Left ventricle myocardium superior (tissue), 1 donor: ENCODE measurements at regions not wholly inside any gene's neighbourhood (a gene's known extent, or its start where the extent isn't known, plus 50 kb on each side); places are given as distances from the start of the nearest gene placed in this dataset.
"Not testable (repeated sequence)": the region's sequence is repeated elsewhere in the genome, so short reads cannot be mapped to it uniquely, and the experiment has no call there.

Source experiments
- ATAC-seq: fragments of 200-7000 bp; cut with Tn5 transposase; one replicate; pipeline ENCODE4 v1.9.1; 2020; ENCODE audit warnings: mild to moderate bottlenecking, moderate library complexity
- DNase-seq: peaks from one replicate; pipeline ENCODE4 v3.0.0-alpha.2; 2020
- intact Hi-C: fragments of 100-400 bp; cut with micrococcal nuclease; formaldehyde crosslinking; loops from one replicate; pipeline ENCODE4 v1.11.0; 2022
- donor health status: DM: no; HTN: yes; CAD: no; lungs with severe emphysema.

DNA sequence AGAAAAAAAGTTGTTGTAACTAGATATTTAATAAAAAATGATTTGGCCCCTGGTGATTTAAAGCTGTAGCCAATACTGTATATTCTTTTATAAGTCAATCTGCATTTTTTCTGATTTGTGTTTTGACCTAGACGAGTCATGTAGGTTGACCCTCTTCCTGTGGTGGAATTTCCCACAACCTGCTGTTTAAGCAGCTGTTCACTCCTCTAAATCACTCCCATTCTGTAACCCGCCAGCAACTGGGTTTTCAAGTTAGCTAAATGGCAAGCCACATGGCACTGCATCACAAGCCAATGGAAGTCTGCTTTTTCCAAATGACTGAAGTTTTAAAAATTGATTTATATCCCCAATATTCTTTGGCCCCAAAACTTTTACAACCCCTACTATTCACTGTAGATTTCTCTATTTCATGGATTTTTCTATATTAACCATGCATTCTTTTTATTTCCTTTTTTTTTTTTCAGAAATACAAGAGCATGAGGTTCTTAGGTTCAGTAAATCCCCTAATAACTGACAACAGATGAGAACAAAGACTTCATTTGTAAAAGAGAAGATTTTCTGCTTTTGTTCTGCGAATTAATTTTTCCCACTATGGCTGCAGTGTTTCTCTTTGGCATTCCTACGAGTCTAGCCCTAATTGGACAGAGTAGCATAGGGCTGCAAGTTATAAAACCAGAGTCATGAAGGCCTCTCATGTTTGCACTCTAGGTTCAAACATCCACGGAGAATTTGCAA, 184.5 kb upstream of the TLE4 start:
- ATAC-seq = no peak
- intact Hi-C loops = no loop called here

GRCh38 chr9:79390077-79390698, 181.6 kb upstream of the TLE4 start:
- ATAC-seq (no peak), DNase-seq (no peak)
- intact Hi-C loops = no loop called here

More for the DNA sequence above, 184.5 kb upstream of the TLE4 start:
- no peak for DNase-seq

- intact Hi-C loops = no loop called here
- ATAC-seq (no peak), DNase-seq (no peak)
These were observed 180.7 kb upstream of the TLE4 start for GRCh38 chr9:79390781-79391770.

GRCh38 chr9:79395228-79395627, 176.5 kb upstream of the TLE4 start:
- DNase-seq (no peak), ATAC-seq (no peak)
- intact Hi-C loops = no loop called here

- intact Hi-C loops = no loop called here
- ATAC-seq (no peak), DNase-seq (no peak)
These were observed 176.0 kb upstream of the TLE4 start for GRCh38 chr9:79395755-79396154.

- intact Hi-C loops = no loop called here
- ATAC-seq (no peak), DNase-seq (no peak)
These were observed 175.6 kb upstream of the TLE4 start for GRCh38 chr9:79396168-79396567.

DNA sequence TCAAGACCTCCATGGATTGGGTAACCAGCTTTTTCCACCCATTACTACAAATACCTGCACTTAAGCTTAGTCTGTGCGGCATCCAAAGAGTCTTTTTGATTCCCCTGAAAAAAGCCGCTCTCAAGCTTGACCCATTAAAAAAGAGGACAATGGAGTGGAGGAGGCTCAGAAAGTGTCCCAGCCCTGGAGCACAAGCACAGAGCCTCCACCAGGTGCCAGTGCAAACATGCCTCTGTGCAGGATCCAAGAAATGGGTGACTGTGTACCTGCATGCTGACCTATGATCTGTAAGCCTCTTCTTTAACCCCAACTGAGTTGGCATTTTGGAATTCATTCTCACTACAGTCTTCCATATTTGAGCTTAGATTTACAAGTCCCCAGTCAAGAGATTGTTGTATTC, 168.3 kb upstream of the TLE4 start:
- intact Hi-C loops = no loop called here
- DNase-seq = no peak
- ATAC-seq = no peak

GRCh38 chr9:79408200-79408599, 163.6 kb upstream of the TLE4 start:
- intact Hi-C loops = no loop called here
- no peak for ATAC-seq

GRCh38 chr9:79408617-79409016, 163.1 kb upstream of the TLE4 start:
- intact Hi-C loops = no loop called here
- ATAC-seq (no peak), DNase-seq (no peak)

More at GRCh38 chr9:79408200-79408599, 163.6 kb upstream of the TLE4 start:
- DNase-seq = no peak

DNA sequence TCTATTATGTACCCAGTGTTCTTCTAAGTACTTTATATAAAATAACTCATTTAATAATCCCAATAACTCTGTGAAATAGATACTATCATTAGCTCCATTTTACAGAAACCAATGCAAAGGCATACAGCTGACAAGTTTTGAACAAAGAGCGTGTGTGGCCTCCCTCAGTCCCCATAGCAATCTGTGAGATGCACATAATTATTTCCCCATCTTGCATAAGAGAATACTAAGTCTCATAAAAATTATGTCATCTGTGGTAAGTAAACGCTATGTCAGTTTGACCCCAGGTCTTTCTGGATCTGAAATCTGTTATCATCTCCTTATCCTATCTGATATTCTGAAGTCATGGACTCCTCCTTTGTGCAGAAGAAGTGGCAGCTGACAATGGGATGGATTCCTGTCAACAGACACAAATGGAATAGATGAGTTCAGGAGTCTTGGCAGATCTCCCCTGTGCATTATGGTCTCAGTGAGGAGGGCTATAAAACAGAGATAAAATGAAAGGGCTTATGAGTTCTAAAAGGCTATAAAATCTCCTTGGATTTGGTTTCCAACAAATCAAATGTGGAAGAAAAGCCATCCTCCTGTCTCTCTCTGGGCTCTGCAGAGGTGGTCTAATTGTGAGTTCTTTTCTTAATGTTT, 162.5 kb upstream of the TLE4 start:
- ATAC-seq (no peak), DNase-seq (no peak)
- intact Hi-C loops = no loop called here

DNA sequence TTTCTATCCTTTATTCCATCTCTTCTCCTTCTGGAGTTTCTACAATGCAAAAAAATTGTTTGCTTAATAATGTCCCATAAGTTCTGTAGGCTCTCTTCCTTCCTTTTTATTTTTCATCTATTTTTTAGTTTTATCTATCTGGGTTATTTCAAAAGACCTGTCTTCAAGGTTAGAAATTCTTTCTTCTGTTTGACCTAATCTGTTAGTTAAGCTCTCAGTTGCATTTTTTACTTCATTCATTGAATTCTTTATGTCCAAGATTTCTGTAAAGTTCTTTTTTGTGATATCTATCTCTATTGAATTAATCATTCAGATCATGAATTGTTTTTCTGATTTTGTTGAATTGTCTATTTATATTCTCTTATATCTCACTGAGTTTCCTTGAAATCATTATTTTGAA, 145.9 kb upstream of the TLE4 start:
- intact Hi-C loops = no loop called here
- no peak for ATAC-seq

DNA sequence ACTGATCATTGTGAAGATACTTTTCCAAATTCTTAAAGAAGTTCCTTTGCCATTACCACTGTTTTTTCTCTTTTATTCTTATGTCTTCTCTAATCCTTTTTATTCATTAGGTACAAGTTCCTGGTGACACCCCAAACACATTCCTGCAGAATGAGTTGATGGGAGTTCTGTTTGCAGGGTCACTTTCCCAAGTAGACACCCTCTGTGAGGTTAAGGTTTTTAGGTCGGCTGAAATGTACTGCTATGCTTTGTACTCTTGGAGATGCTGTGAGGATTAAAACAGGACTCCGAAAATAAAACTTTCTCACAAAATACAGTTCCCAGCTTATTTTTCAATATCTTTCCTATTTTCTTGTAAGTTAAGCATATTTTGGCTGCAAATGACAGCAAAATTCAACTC, 143.3 kb upstream of the TLE4 start:
- intact Hi-C loops = no loop called here
- DNase-seq = no peak
- ATAC-seq = no peak

More for the DNA sequence above, 145.9 kb upstream of the TLE4 start:
- no peak for DNase-seq

DNA sequence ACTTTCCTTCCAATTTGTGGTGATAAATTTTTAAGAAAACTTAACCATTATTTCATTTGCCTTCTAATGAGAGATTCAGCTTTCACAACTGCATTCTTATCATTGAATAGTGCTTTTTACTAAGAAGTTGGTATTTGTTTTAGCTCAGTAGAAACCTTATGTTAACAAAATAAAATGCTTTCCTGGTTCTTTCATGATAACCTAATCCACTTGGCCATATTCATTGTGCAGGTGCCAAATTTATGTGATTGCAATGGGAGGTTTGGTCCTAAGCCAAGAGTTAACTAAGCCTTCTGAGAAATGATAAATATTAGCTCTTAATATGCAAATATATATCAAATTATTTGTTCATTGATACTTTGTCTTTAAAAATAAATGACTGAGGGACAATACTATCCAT, 141.1 kb upstream of the TLE4 start:
- DNase-seq (no peak), ATAC-seq (no peak)
- intact Hi-C loops = no loop called here

- no peak for ATAC-seq
- intact Hi-C loops = no loop called here
- no peak for DNase-seq
These were observed 140.6 kb upstream of the TLE4 start for GRCh38 chr9:79431019-79431679.

- DNase-seq (no peak), ATAC-seq (no peak)
- intact Hi-C loops = no loop called here
These were observed 139.3 kb upstream of the TLE4 start for GRCh38 chr9:79432485-79432884.

DNA sequence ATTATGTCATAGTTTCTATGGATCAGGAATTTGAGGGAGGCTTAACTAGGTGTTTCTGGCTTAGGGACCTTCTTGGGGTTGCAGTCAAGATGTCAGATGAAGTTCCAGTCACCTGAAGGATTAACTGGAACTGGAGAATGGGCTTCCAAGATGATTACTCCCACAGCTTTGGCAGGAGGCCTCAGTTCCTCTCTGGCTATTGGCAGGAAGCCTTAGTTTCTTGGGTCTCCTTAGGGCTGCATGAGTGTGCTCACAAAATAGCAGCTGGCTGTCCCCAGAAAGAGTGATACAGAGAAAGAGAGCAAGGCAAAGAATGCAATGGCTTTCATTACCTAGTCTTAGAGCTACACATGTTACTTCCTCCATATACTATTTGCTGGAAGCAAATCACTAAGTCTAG, 138.1 kb upstream of the TLE4 start:
- ATAC-seq = no peak
- no peak for DNase-seq
- intact Hi-C loops = no loop called here

- ATAC-seq, DNase-seq, intact Hi-C loops: not testable (repeated sequence)
These were observed 132.5 kb upstream of the TLE4 start for GRCh38 chr9:79439221-79439620.

- ATAC-seq (no peak), DNase-seq (no peak)
- intact Hi-C loops = no loop called here
These were observed 125.0 kb upstream of the TLE4 start for GRCh38 chr9:79446523-79447307.
